ENCODE measurements at regions not wholly inside any gene's neighbourhood (a gene's known extent, or its start where the extent isn't known, plus 50 kb on each side); places are given as distances from the start of the nearest gene placed in this dataset.

DNA sequence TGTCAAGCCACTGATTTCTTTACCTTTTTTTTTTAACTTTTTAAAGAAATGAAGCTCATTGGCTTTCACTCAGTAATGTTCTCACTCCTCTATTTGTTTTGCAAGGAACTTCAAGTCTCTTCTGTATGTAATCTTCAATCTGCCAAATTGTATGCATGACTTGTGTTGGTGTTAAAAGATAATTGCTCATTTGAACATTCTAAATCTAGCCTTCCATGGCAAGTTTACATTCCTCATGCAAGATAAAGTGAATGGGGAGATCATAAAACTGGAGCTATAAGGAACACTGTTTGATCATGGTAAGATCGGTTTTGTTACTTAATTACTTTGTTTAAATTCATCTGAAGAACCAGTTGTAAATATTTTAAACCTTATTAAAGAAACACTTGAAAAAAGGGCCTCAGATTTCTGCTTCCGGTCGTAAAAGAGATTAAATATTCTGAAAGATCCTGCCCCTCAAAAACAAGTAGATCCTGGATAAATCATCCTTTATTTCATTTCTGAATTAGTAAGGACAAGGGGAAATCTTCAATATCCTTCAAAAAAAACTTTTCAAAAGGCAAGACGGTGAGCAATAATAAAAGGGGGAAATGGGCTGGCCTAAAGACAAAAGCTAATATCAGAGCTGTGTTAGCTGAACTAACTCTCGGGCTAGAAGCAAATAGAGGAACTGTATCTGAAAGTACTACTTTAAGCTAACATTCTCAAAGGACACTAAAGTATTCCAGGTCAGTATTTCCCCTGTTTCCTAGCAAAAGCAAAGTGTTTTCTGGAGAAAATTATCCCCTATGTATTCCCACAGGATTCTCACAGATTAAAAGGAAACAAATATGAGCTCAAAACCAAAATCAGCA lies 107.0 kb upstream of the ATP11B start:
- H3K27me3 ChIP-seq (ENCODE audit: insufficient read depth, poor library complexity, severe bottlenecking): peaks cover 5% of the 10 kb centered on the region

DNA sequence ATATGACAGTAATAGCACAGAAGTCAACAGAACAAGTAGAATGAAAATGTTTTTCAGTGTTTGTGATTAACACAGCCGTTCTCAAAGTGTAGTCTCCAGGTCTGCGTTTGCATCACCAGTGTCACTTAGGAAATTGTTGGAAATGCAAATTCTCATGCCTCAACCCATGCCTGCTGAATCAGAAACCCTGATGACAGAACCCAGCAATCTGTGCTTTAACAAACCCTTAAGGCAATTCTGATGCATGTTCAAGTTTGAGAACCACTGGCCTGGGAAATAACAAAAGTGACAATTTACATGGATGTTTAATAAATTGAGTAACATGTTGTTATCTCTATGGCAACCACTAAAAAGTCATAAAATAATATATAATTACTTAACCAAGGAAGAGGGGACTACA lies 103.1 kb upstream of the ATP11B start:
- no peak overlapping the region for H3K4me3 ChIP-seq (replicated peaks; ENCODE audit: insufficient read depth, low read length)
- H3K27me3 ChIP-seq (ENCODE audit: insufficient read depth, poor library complexity, severe bottlenecking): no peaks in the 10 kb centered on the region
- no peak for TF ChIP-seq GABPA (IDR thresholded peaks at IDR 0.05; ENCODE audit: low read depth)
- TF ChIP-seq SPI1 (IDR thresholded peaks at IDR 0.05; ENCODE audit: borderline replicate concordance, low read depth): no peak
- TF ChIP-seq, protein P1, sequence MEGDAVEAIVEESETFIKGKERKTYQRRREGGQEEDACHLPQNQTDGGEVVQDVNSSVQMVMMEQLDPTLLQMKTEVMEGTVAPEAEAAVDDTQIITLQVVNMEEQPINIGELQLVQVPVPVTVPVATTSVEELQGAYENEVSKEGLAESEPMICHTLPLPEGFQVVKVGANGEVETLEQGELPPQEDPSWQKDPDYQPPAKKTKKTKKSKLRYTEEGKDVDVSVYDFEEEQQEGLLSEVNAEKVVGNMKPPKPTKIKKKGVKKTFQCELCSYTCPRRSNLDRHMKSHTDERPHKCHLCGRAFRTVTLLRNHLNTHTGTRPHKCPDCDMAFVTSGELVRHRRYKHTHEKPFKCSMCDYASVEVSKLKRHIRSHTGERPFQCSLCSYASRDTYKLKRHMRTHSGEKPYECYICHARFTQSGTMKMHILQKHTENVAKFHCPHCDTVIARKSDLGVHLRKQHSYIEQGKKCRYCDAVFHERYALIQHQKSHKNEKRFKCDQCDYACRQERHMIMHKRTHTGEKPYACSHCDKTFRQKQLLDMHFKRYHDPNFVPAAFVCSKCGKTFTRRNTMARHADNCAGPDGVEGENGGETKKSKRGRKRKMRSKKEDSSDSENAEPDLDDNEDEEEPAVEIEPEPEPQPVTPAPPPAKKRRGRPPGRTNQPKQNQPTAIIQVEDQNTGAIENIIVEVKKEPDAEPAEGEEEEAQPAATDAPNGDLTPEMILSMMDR (IDR thresholded peaks at IDR 0.05; ENCODE audit: insufficient read depth, low read length): no peak
- TF ChIP-seq POLR2AphosphoS5 (IDR thresholded peaks at IDR 0.05; ENCODE audit: low read depth): no peak
- TF ChIP-seq, protein P2, sequence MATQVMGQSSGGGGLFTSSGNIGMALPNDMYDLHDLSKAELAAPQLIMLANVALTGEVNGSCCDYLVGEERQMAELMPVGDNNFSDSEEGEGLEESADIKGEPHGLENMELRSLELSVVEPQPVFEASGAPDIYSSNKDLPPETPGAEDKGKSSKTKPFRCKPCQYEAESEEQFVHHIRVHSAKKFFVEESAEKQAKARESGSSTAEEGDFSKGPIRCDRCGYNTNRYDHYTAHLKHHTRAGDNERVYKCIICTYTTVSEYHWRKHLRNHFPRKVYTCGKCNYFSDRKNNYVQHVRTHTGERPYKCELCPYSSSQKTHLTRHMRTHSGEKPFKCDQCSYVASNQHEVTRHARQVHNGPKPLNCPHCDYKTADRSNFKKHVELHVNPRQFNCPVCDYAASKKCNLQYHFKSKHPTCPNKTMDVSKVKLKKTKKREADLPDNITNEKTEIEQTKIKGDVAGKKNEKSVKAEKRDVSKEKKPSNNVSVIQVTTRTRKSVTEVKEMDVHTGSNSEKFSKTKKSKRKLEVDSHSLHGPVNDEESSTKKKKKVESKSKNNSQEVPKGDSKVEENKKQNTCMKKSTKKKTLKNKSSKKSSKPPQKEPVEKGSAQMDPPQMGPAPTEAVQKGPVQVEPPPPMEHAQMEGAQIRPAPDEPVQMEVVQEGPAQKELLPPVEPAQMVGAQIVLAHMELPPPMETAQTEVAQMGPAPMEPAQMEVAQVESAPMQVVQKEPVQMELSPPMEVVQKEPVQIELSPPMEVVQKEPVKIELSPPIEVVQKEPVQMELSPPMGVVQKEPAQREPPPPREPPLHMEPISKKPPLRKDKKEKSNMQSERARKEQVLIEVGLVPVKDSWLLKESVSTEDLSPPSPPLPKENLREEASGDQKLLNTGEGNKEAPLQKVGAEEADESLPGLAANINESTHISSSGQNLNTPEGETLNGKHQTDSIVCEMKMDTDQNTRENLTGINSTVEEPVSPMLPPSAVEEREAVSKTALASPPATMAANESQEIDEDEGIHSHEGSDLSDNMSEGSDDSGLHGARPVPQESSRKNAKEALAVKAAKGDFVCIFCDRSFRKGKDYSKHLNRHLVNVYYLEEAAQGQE (IDR thresholded peaks at IDR 0.05; ENCODE audit: insufficient replicate concordance, low read depth): no peak
- no peak overlapping the region; the same call in 1 of the 2 replicates for H3K27ac ChIP-seq (replicated peaks)
- DNase-seq (ENCODE audit: low read depth in 1 of 2, low spot score in 1 of 2): no peak

More for the DNA sequence above, 107.0 kb upstream of the ATP11B start:
- DNase-seq (ENCODE audit: low read depth in 1 of 2, low spot score in 1 of 2): no peak
- Histone ChIP-seq H3K27ac (replicated peaks) (no peak overlapping the region), H3K4me3 (replicated peaks; ENCODE audit: insufficient read depth, low read length) (no peak overlapping the region)
- peak; percentile 79 for TF ChIP-seq SPI1 (IDR thresholded peaks at IDR 0.05; ENCODE audit: borderline replicate concordance, low read depth)
- TF ChIP-seq, protein P1 (IDR thresholded peaks at IDR 0.05; ENCODE audit: insufficient read depth, low read length): no peak

DNA sequence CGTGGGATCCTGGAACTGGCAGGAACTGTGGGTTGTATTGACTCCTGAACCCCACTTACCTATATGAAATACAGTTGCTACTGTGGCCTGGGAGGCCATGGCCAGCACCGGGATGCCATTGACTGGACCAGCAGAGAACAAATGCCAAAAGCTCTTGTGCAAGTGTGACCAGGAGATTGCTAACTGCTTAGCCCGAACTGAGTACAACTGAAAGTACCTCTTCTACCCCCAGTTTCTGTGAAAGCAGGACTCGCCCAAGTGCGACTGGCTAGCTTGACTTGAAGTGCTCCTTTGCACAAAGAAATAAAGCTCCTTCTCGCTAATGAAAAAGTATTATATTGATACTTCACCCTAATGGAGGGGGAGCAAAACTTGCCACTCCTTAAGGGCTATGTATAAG lies 101.3 kb upstream of the ATP11B start:
- no peak overlapping the region for H3K4me3 ChIP-seq (replicated peaks; ENCODE audit: insufficient read depth, low read length)
- H3K27ac ChIP-seq (replicated peaks): peak overlapping the region; percentile 94
- DNase-seq (ENCODE audit: low read depth in 1 of 2, low spot score in 1 of 2): no peak
- TF ChIP-seq, protein P1 (IDR thresholded peaks at IDR 0.05; ENCODE audit: insufficient read depth, low read length): no peak
- TF ChIP-seq POLR2AphosphoS5 (IDR thresholded peaks at IDR 0.05; ENCODE audit: low read depth): no peak
- TF ChIP-seq, protein P2 (IDR thresholded peaks at IDR 0.05; ENCODE audit: insufficient replicate concordance, low read depth): no peak
- H3K27me3 ChIP-seq (ENCODE audit: insufficient read depth, poor library complexity, severe bottlenecking): no peaks in the 10 kb centered on the region

DNA sequence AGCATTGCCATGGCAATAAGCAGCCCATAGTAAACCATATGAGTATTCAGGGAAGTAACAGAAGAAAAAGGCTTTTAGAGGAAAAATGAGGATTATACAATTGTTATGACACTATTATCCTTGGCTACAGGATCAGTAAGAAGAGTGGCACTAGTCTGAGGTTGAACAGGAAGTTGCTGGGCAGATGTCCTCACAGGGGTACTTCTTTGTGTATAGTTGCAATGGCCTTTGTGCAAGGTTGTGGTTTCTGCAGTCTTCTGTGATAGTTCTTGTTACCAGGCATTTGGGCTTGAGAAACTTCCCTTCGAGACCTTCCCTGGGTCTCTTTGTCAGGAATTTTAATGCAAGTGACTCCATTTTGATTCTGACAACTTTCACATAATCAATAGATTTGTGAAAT lies 100.6 kb upstream of the ATP11B start:
- no peaks in the 10 kb centered on the region for H3K27me3 ChIP-seq (ENCODE audit: insufficient read depth, poor library complexity, severe bottlenecking)
- H3K27ac ChIP-seq (replicated peaks): peak overlapping the region; percentile 94
- no peak overlapping the region for H3K4me3 ChIP-seq (replicated peaks; ENCODE audit: insufficient read depth, low read length)
- DNase-seq (ENCODE audit: low read depth in 1 of 2, low spot score in 1 of 2): peak; percentile 24 to 96
- peak; percentile 82 for TF ChIP-seq POLR2AphosphoS5 (IDR thresholded peaks at IDR 0.05; ENCODE audit: low read depth)
- TF ChIP-seq GABPA (IDR thresholded peaks at IDR 0.05; ENCODE audit: low read depth): no peak; the same call in 1 of the 2 replicates
- TF ChIP-seq SPI1 (IDR thresholded peaks at IDR 0.05; ENCODE audit: borderline replicate concordance, low read depth): peak; percentile 16; the same call in 1 of the 2 replicates

All from HL-60 (cell line).